GM21526 (cell line): ENCODE measurements at regions not wholly inside any gene's neighbourhood (a gene's known extent, or its start where the extent isn't known, plus 50 kb on each side); places are given as distances from the start of the nearest gene placed in this dataset.

Experiments used
- ATAC-seq: cut with Tn5 transposase; IDR thresholded peaks from one replicate; pipeline ENCODE4 v1.9.1; 2021; ENCODE audit warnings: moderate library complexity; ENCODE audit not compliant: unreplicated experiment, low FRiP score

DNA sequence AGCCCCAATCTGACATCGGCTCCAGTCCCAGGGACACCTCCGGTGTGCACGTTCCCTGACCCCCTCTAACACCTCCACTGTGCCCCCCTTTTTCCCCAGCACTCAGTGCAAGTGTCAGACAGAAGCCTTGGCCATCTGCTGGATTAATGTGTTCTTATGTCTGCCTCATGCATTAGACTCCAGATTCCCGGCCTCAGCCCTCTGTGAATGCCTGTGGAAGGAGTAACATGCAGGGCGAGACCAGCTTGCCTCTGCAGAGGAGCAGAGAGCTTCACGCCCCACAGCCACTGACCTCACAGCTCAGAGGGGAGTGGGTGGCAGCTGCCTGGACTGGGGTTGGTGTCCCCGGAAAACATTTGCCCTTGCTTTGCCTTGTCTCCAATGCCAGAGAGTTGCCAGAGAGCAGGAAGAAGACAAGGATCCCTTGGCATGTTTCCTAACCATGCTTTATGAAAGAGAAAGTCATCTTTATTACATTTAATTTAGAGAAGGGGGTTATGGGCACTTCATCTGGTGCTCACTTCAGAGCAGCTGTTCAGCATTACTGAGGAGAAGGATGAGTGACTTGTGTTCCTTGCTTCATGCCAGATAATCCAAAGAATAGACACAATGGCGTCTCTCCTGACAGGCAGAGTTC is 91.6 kb upstream of the CXCL12 start:
- ATAC-seq: no peak

DNA sequence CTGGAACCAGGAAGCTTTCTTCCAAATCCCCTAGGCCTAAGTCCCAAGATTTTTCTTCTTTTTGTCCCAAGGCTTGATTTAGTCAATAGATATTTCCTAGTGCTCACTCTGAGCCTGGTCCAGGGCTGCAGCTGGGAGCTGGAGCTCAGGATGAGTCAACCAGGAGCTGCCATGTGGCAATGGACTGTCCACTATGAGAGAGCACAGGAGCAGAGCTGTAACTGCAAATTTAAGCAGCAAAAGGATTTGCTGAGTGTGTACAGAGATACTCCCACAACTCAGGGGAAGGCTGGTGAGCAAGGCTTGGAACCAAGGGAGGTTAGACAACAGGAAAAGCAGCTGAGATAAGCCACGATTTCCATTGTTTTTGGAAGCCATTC is 92.1 kb upstream of the CXCL12 start:
- no peak for ATAC-seq

DNA sequence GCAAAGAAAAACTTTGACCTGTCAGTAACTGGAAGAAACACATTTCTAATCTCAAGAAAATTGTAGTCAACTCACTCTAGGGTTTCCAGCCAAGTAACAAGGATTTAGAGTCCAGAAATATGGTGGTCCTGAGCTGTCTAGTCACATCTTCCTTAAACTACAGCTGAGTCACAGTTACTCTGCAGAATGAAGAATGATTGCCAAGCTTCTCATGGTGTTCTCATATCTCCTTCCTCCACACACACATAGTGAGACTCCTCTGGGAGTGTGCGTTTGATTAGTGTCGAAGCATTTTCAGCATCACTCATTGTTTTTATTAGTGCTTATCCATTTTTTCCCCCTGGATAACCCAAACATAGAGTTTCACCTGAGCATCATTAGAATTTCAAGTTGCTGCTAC is 93.1 kb upstream of the CXCL12 start:
- ATAC-seq: no peak

GRCh38 chr10:44478876-44479705 is 94.2 kb upstream of the CXCL12 start:
- ATAC-seq: no peak

- ATAC-seq: no peak
These were observed 107.8 kb upstream of the CXCL12 start for GRCh38 chr10:44492678-44493077.

DNA sequence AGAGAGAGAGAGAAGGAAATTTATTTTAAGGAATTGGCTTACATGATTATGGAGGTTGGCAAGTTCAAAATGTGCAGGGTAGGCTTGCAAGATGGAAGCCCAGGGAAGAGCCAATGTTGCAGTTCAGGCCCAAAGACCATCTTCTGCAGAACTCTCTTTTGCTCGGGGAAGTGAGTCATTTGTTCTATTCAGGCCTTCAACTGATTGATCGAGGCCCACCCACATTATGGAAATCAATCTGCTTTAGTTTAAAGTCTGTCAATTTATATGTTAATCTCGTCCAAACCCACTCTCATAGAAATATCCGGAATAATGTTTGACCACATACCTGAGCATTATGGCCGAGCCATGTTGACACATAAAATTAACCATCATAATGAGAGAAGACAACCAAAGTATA is 113.3 kb upstream of the CXCL12 start:
- no peak for ATAC-seq

DNA sequence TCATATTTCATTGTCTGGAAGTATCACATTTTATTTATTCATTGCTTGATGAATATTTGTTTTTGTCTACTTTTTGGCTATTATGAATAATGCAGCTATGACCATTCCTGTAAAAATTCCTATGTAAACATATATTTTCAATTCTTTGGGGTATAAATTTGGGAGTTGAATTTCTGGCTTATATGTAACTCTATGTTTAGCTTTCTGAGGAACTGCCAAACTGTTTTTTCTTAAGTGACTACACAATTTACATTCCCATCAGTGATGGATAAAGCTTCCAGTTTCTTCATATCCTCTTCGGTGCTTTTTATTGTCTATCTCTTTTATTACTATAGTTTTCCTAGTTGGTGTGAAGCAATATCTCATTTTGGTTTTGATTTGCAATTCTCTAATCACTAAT is 115.6 kb upstream of the CXCL12 start:
- ATAC-seq: no peak

DNA sequence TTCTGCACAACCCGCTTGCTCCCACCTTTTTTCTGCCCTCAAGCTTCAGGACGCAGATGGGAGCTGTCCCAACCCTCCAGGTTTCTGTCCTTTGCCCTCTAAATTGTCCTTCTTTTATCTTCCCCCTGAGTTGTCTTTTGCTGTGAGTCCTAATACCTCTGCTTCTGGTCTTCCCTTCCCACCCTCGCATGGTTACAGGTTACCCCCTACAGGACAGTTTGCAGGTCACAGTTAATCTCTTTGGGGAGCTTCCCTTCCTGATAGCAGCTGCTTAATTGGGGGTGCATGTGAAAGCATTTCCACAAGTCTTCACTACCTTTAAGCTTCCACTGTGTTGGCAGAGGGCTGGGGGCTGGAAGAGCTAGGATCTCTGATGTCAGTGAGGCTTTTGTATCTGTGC is 121.5 kb upstream of the CXCL12 start:
- ATAC-seq: no peak

GRCh38 chr10:44510379-44511115 is 125.7 kb upstream of the CXCL12 start:
- ATAC-seq: no peak

DNA sequence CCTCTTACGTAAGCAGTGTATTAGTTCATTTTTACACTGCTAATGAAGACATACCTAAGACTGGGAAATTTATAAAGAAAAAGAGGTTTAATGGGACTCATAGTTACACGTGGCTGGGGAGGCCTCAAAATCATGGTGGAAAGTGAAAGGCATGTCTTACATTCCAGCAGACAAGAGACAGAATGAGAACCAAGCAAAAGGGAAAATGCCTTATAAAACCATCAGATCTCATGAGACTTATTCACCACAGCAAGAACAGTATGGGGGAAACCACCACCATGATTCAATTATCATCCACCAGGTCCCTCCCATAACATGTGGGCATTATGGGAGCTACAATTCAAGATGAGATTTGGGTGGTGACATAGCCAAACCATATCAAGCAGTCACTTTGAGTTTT is 126.3 kb upstream of the CXCL12 start:
- ATAC-seq: no peak

DNA sequence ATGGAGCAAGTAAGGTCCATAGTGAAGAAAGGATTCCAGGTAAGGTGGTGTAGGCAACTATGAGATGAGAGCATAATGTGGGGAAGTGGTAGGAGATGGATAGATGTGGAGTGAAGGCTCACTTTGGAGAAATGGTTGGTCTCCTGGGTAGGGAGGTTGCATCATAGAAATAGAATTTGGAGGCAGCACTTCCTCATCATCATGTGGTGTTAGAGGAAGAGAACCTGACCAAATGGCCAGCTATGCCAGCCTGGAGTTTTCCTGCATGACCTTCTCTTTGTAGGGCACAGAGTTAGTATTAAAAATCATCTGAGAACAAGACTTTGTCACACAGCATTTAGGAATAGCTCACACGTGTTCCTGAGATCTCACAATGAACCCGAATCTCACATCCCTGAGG is 126.7 kb upstream of the CXCL12 start:
- ATAC-seq: no peak

GRCh38 chr10:44512431-44513022 is 127.6 kb upstream of the CXCL12 start:
- ATAC-seq: no peak

DNA sequence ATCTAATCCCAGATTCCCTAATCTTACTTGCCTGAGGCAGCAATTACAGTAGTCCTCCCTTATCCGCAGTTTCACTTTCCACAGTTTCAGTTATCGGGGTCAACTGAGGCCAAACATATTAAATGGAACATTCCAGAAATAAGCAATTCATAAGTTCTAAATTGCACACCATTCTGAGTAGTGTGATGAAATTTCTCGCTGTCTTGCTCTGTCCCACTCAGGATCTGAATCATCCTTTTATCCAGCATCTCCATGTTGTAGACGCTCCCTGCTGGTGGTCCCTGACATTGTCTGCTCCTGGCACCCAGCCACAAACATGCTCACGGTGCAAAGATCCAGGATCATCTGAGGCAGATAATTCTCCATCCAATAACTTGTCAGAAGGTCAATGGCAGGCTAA is 128.7 kb upstream of the CXCL12 start:
- no peak for ATAC-seq

GRCh38 chr10:44516891-44517290 is 132.0 kb upstream of the CXCL12 start:
- ATAC-seq: no peak

- no peak for ATAC-seq
These were observed 132.7 kb upstream of the CXCL12 start for GRCh38 chr10:44517635-44518034.

DNA sequence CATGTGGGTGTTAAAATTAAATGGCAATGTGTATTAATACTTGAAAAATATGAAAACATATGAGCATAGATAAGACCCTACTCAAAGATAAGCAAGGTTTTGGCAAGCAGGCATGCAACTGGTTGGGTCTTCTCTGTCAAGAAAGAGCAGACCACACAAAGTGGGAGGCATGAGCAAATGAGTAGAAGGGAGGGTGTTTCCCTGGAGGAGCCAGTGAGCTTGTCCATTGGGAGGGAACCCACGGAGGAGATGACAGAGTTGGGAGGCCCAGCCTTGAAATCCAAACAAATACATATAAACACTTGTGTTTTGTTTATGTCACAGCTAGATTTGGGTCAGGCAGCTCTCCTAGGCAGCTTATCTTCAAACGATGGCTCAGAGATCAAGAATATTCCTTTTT is 134.5 kb upstream of the CXCL12 start:
- ATAC-seq: no peak

DNA sequence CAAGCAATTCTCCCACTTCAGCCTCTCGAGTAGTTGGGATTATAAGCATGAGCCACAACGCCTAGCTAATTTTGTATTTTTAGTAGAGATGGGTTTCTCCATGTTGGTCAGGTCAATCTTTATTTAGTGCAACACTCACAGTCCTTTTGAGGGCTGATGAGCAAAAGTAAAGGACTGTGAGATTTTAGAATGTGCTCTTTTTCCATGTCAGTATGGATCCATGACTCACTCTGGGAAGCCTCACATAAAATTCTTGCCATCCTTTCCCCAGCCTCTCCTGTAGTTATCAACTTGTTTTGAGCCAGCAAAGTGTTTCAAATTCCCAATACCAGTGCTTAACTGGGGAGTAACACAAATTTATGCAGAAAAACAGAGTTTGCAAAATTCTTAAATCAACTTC is 135.8 kb upstream of the CXCL12 start:
- ATAC-seq: no peak

DNA sequence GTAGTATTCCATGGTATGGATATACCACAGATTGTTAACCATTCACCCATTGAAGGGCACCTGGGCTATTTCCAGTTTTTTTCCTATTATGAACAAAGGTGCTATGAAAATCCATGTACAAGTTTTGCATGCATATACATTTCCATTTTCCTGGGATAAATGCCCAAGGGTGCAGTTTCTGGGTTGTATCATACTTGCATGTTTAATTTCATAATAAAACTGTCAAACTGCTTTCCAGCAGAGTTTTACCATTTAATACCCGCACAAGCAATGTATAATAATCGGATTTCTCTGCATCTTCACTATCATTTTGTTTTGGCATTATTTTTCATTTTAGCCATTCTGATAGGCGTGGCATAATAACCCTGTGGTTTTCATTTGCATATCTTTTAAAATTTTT is 154.3 kb upstream of the CXCL12 start:
- no peak for ATAC-seq

DNA sequence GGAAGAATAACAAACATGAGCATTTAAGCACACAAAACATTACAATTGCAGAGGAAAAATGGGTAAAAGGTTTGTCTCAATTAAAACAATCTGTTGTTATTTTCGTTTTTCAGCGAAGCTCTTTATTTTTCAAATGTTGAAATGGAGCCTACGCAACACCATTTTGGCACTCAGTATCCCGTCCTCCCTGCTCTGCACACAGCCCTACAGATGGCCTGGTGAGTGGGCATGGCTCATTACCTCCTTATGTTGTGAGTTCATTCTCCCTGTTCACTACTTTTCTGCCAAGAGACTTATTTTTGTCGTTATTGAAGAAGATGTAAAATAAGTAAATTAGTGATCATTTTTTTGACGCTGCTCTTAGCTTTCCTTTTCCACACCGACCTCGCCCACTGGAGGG is 167.8 kb upstream of the CXCL12 start:
- ATAC-seq: no peak

GRCh38 chr10:44557596-44558191 is 172.8 kb upstream of the CXCL12 start:
- no peak for ATAC-seq

DNA sequence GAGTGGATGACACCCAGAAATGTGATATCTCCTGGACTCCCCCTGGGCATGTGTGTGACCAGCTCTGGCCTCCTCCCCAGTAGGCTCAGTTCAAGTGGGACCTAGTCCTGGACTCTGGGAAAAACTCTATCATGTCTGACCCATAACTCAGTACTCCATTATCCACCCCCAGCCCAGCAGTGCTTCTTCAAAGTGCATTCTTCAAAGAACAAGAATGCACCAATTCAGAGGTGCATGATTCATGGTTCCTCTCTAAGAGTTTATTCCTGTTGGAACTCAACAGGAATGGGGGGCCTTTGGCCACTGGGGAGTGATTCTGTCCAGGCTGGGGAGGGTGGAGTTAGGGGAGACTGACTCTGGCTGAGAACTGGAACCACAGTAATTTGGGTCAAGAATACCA is 173.6 kb upstream of the CXCL12 start:
- no peak for ATAC-seq
